ENCODE measurements at regions not wholly inside any gene's neighbourhood (a gene's known extent, or its start where the extent isn't known, plus 50 kb on each side); places are given as distances from the start of the nearest gene placed in this dataset.

GRCh38 chr3:18767756-18768303 lies 342.7 kb upstream of the SATB1 start:
- no peak for TF ChIP-seq CTCF (IDR thresholded peaks at IDR 0.05; ENCODE audit: control extremely low read depth in 1 of 3, insufficient read depth in 1 of 3, low read depth in 1 of 3, low read length in 3 of 3)
- TF ChIP-seq CBX5 (IDR thresholded peaks at IDR 0.05; ENCODE audit: low read depth, low read length), result no peak
- TF ChIP-seq CBX8 (IDR thresholded peaks at IDR 0.05; ENCODE audit: borderline replicate concordance, low read depth, low read length), result no peak
- TF ChIP-seq E2F6 (IDR thresholded peaks at IDR 0.05), result no peak
- no peak for TF ChIP-seq POLR2AphosphoS5 (IDR thresholded peaks at IDR 0.05; ENCODE audit: low read depth, low read length)
- TF ChIP-seq ZNF274 (IDR thresholded peaks at IDR 0.05; ENCODE audit: borderline replicate concordance, extremely low read depth, low read length), result no peak
- TF ChIP-seq EZH2 (IDR thresholded peaks at IDR 0.05; ENCODE audit: low read depth, low read length, severe bottlenecking), result no peak
- no peak for TF ChIP-seq CEBPB (IDR thresholded peaks at IDR 0.05; ENCODE audit: low read depth, low read length)
- no peak for TF ChIP-seq YY1 (IDR thresholded peaks at IDR 0.05; ENCODE audit: low read depth, low read length)
- TF ChIP-seq GTF2F1 (IDR thresholded peaks at IDR 0.05; ENCODE audit: borderline replicate concordance, low read depth, low read length), result no peak
- TF ChIP-seq RBBP5 (IDR thresholded peaks at IDR 0.05; ENCODE audit: borderline replicate concordance, low read depth, low read length), result no peak

Measured in H1 (cell line).